Astrocyte (in vitro differentiated cells and primary cell): ENCODE measurements at regions not wholly inside any gene's neighbourhood (a gene's known extent, or its start where the extent isn't known, plus 50 kb on each side); places are given as distances from the start of the nearest gene placed in this dataset.

Experiments
- DNase-seq: peaks from one replicate; pipeline ENCODE4 v3.0.0-alpha.2; 2010; ENCODE audit warnings: low read depth
- FAIRE-seq: peaks from 2 replicates; lab custom pipeline; 2011; peaks lifted over from hg19 to GRCh38; lab: Jason Lieb, UNC
- H2AFZ ChIP-seq: 2 replicates; pipeline ENCODE4 v1.6.0; 2012; ENCODE audit warnings: low read depth, low read length, inconsistent platforms
- H3K27ac ChIP-seq: 2 replicates; pipeline ENCODE4 v1.5.1; 2011; ENCODE audit warnings: low read depth, low read length, inconsistent platforms
- H3K27me3 ChIP-seq: 2 replicates; pipeline ENCODE4 v1.6.0; 2011; ENCODE audit warnings: low read length, inconsistent platforms; ENCODE audit not compliant: insufficient read depth
- H3K36me3 ChIP-seq: 2 replicates; pipeline ENCODE4 v1.5.1; 2011; ENCODE audit warnings: low read length, inconsistent platforms; ENCODE audit not compliant: insufficient read depth
- H3K4me1 ChIP-seq: 2 replicates; pipeline ENCODE4 v1.5.1; 2011; ENCODE audit warnings: low read length, inconsistent platforms; ENCODE audit not compliant: insufficient read depth
- H3K4me2 ChIP-seq: 2 replicates; pipeline ENCODE4 v1.6.0; 2012; ENCODE audit warnings: low read length, inconsistent platforms
- H3K4me3 ChIP-seq: 2 replicates; pipeline ENCODE4 v1.5.1; 2011; ENCODE audit warnings: low read depth, mild to moderate bottlenecking, low read length, inconsistent platforms; ENCODE audit not compliant: insufficient read depth
- H3K79me2 ChIP-seq: 2 replicates; pipeline ENCODE4 v1.6.0; 2012; ENCODE audit warnings: mild to moderate bottlenecking, low read length, inconsistent platforms; ENCODE audit not compliant: insufficient read depth
- H3K9ac ChIP-seq: 2 replicates; pipeline ENCODE4 v1.6.0; 2012; ENCODE audit warnings: mild to moderate bottlenecking, low read length, inconsistent platforms
- H3K9me3 ChIP-seq: 2 replicates; pipeline ENCODE4 v1.5.1; 2012; ENCODE audit warnings: low read depth, mild to moderate bottlenecking, low read length, inconsistent platforms; ENCODE audit not compliant: insufficient read depth
- H4K20me1 ChIP-seq: 2 replicates; pipeline ENCODE4 v1.6.0; 2012; ENCODE audit warnings: low read length, inconsistent platforms; ENCODE audit not compliant: insufficient read depth
- H3K27ac Mint-ChIP-seq: one replicate; pipeline ENCODE4 v1.8.0; 2021; ENCODE audit warnings: mild to moderate bottlenecking, mixed read lengths; ENCODE audit not compliant: unreplicated experiment
- H3K27me3 Mint-ChIP-seq: one replicate; pipeline ENCODE4 v1.8.0; 2021; ENCODE audit warnings: low read depth, mixed read lengths; ENCODE audit not compliant: unreplicated experiment
- H3K36me3 Mint-ChIP-seq: one replicate; pipeline ENCODE4 v1.8.0; 2021; ENCODE audit warnings: low read depth, mixed read lengths; ENCODE audit not compliant: unreplicated experiment
- H3K4me1 Mint-ChIP-seq: one replicate; pipeline ENCODE4 v1.8.0; 2021; ENCODE audit warnings: low read depth, mixed read lengths; ENCODE audit not compliant: unreplicated experiment
- H3K4me3 Mint-ChIP-seq: one replicate; pipeline ENCODE4 v1.8.0; 2021; ENCODE audit warnings: mild to moderate bottlenecking, moderate library complexity, mixed read lengths; ENCODE audit not compliant: unreplicated experiment
- H3K9me3 Mint-ChIP-seq: one replicate; pipeline ENCODE4 v1.8.0; 2021; ENCODE audit warnings: mild to moderate bottlenecking, mixed read lengths; ENCODE audit not compliant: unreplicated experiment
- EZH2 ChIP-seq: IDR thresholded peaks from 2 replicates; pipeline ENCODE4 v1.6.1; 2012; ENCODE audit warnings: mild to moderate bottlenecking, low read length, inconsistent platforms; ENCODE audit not compliant: insufficient read depth
- TF ChIP-seq, protein P1 (sequence below): IDR thresholded peaks from 2 replicates; pipeline ENCODE4 v1.5.1; 2011; ENCODE audit warnings: low read depth, mild to moderate bottlenecking, inconsistent platforms, low read length, moderate library complexity; ENCODE audit not compliant: insufficient read depth

DNA sequence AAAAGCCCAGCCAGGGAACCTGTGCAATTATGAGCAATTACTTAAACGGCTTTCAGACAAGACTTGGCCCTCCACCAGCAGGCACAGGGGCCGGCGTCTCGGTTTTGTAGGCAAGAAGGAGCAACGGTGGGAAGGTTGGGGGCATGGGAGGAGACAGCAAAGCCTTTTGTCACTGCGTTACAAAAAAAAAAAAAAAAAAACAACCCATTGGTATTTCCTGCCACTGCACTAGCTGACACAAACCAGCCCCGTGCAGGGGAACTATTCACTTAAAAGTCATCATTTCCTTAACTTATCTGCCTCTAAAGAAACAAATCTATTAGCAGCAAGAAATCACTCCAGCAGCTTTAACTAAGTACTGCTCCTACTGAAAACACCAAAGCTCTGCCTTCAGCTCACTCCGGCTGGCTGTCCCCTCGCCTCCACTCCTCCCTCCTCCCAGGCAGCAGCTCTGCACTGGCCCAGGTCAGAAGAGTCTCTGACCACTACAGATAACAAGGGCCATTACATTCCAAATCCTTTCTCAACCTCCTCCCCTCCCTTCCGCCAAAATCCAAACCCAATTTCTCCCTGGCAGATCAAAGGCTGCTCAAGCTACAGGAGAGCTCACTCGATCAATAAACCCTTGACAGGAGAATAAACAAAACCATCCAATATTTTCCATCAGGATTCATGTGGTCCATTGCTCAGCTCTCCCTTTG is 105.2 kb upstream of the CDKN3 start:
- TF ChIP-seq, protein P1, sequence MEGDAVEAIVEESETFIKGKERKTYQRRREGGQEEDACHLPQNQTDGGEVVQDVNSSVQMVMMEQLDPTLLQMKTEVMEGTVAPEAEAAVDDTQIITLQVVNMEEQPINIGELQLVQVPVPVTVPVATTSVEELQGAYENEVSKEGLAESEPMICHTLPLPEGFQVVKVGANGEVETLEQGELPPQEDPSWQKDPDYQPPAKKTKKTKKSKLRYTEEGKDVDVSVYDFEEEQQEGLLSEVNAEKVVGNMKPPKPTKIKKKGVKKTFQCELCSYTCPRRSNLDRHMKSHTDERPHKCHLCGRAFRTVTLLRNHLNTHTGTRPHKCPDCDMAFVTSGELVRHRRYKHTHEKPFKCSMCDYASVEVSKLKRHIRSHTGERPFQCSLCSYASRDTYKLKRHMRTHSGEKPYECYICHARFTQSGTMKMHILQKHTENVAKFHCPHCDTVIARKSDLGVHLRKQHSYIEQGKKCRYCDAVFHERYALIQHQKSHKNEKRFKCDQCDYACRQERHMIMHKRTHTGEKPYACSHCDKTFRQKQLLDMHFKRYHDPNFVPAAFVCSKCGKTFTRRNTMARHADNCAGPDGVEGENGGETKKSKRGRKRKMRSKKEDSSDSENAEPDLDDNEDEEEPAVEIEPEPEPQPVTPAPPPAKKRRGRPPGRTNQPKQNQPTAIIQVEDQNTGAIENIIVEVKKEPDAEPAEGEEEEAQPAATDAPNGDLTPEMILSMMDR: no peak
- TF ChIP-seq EZH2: no peak
- no peaks in the 10 kb centered on the region for H4K20me1 ChIP-seq
- H3K36me3 ChIP-seq: no peaks in the 10 kb centered on the region
- no peak overlapping the region for H3K9ac ChIP-seq
- H3K27me3 Mint-ChIP-seq: no peaks in the 10 kb centered on the region
- H3K4me1 ChIP-seq: peaks cover 11% of the 10 kb centered on the region
- H3K36me3 Mint-ChIP-seq: no peaks in the 10 kb centered on the region
- H2AFZ ChIP-seq: no peak overlapping the region
- no peaks in the 10 kb centered on the region for H3K79me2 ChIP-seq
- DNase-seq: peak; percentile 54
- H3K27ac Mint-ChIP-seq: no peak overlapping the region
- H3K4me2 ChIP-seq: peak overlapping the region; percentile 46
- H3K9me3 Mint-ChIP-seq: no peaks in the 10 kb centered on the region
- H3K4me1 Mint-ChIP-seq: peaks cover 14% of the 10 kb centered on the region
- H3K4me3 Mint-ChIP-seq: no peak overlapping the region
- H3K27ac ChIP-seq: no peak overlapping the region
- no peak for FAIRE-seq
- H3K9me3 ChIP-seq: no peaks in the 10 kb centered on the region
- no peaks in the 10 kb centered on the region for H3K27me3 ChIP-seq
- no peak overlapping the region for H3K4me3 ChIP-seq

GRCh38 chr14:54294802-54295201 is 102.0 kb upstream of the CDKN3 start:
- no peak overlapping the region for H2AFZ ChIP-seq
- Mint-ChIP-seq H3K9me3 (no peaks in the 10 kb centered on the region), H3K4me1 (peaks cover 19% of the 10 kb centered on the region), H3K36me3 (no peaks in the 10 kb centered on the region), H3K4me3 (no peak overlapping the region), H3K27ac (no peak overlapping the region), H3K27me3 (no peaks in the 10 kb centered on the region)
- no peaks in the 10 kb centered on the region for H3K36me3 ChIP-seq
- no peak for DNase-seq
- no peaks in the 10 kb centered on the region for H4K20me1 ChIP-seq
- H3K27ac ChIP-seq: no peak overlapping the region
- H3K79me2 ChIP-seq: no peaks in the 10 kb centered on the region
- H3K9me3 ChIP-seq: no peaks in the 10 kb centered on the region
- H3K9ac ChIP-seq: no peak overlapping the region
- TF ChIP-seq EZH2: no peak
- no peak overlapping the region for H3K4me2 ChIP-seq
- no peak overlapping the region for H3K4me3 ChIP-seq
- FAIRE-seq: no peak
- H3K4me1 ChIP-seq: peaks cover 11% of the 10 kb centered on the region
- H3K27me3 ChIP-seq: no peaks in the 10 kb centered on the region

GRCh38 chr14:54299410-54300363 is 97.1 kb upstream of the CDKN3 start:
- peak overlapping the region; percentile 12 for H3K27ac Mint-ChIP-seq
- no peaks in the 10 kb centered on the region for H4K20me1 ChIP-seq
- TF ChIP-seq EZH2: no peak
- TF ChIP-seq, protein P1: no peak
- H3K27ac ChIP-seq: peak overlapping the region; percentile 38
- no peaks in the 10 kb centered on the region for H3K27me3 ChIP-seq
- peaks cover 9% of the 10 kb centered on the region for H3K9me3 Mint-ChIP-seq
- H3K4me3 ChIP-seq: no peak overlapping the region
- no peak overlapping the region for H3K9ac ChIP-seq
- H2AFZ ChIP-seq: no peak overlapping the region
- H3K4me3 Mint-ChIP-seq: no peak overlapping the region
- H3K27me3 Mint-ChIP-seq: peaks cover 16% of the 10 kb centered on the region
- FAIRE-seq: no peak
- no peaks in the 10 kb centered on the region for H3K79me2 ChIP-seq
- H3K36me3 ChIP-seq: no peaks in the 10 kb centered on the region
- no peaks in the 10 kb centered on the region for H3K9me3 ChIP-seq
- H3K4me2 ChIP-seq: no peak overlapping the region
- H3K4me1 Mint-ChIP-seq: peaks cover 13% of the 10 kb centered on the region
- peak; percentile 99 for DNase-seq
- H3K36me3 Mint-ChIP-seq: no peaks in the 10 kb centered on the region
- H3K4me1 ChIP-seq: no peaks in the 10 kb centered on the region
